Smooth muscle cell (in vitro differentiated cells): ENCODE measurements at regions not wholly inside any gene's neighbourhood (a gene's known extent, or its start where the extent isn't known, plus 50 kb on each side); places are given as distances from the start of the nearest gene placed in this dataset.

Experiments used
- DNase-seq: peaks from one replicate; lab custom pipeline; 2025; ENCODE audit not compliant: unreplicated experiment; lab: John Stamatoyannopoulos, UW
- H2AFZ ChIP-seq: fragments of 200-600 bp; sonication (generic); 2 replicates; pipeline ENCODE4 v1.6.0; 2016; ENCODE audit warnings: antibody characterized with exemption, low read depth, mild to moderate bottlenecking
- H3F3A ChIP-seq: fragments of 200-600 bp; sonication (generic); 2 replicates; pipeline ENCODE4 v1.6.0; 2017; ENCODE audit warnings: antibody characterized with exemption, low read depth
- H3K27ac ChIP-seq: fragments of 200-600 bp; sonication (generic); 2 replicates; pipeline ENCODE4 v1.5.1; 2016; ENCODE audit warnings: low read depth, mild to moderate bottlenecking
- H3K27me3 ChIP-seq: fragments of 200-600 bp; sonication (generic); 2 replicates; pipeline ENCODE4 v1.6.1; 2016; ENCODE audit warnings: low read depth, mild to moderate bottlenecking
- H3K36me3 ChIP-seq: fragments of 200-600 bp; sonication (generic); 2 replicates; pipeline ENCODE4 v1.5.1; 2016; ENCODE audit warnings: low read depth
- H3K4me1 ChIP-seq: fragments of 200-600 bp; sonication (generic); 2 replicates; pipeline ENCODE4 v1.5.1; 2016; ENCODE audit warnings: low read depth
- H3K4me2 ChIP-seq: fragments of 200-600 bp; sonication (generic); 2 replicates; pipeline ENCODE4 v1.6.0; 2016; ENCODE audit warnings: mild to moderate bottlenecking
- H3K4me3 ChIP-seq: fragments of 200-600 bp; sonication (generic); 2 replicates; pipeline ENCODE4 v1.5.1; 2016; ENCODE audit warnings: mild to moderate bottlenecking
- H3K79me2 ChIP-seq: fragments of 200-600 bp; sonication (generic); 2 replicates; pipeline ENCODE4 v1.6.0; 2016; ENCODE audit warnings: low read depth, mild to moderate bottlenecking
- H3K9ac ChIP-seq: fragments of 200-600 bp; sonication (generic); 2 replicates; pipeline ENCODE4 v1.6.0; 2016; ENCODE audit warnings: low read depth
- H3K9me3 ChIP-seq: fragments of 200-600 bp; sonication (generic); replicated peaks from 2 replicates; pipeline ENCODE4 v1.5.1; 2016; ENCODE audit warnings: low read depth
- H4K20me1 ChIP-seq: fragments of 200-600 bp; sonication (generic); 2 replicates; pipeline ENCODE4 v1.6.0; 2016; ENCODE audit warnings: low read depth
- WGBS: methylation state at CpG from one replicate; pipeline ENCODE4 v1.1.7; 2016; ENCODE audit warnings: low lambda C conversion rate; 5-methylcytosine and 5-hydroxymethylcytosine counted together
- TF ChIP-seq, protein P1 (sequence below): fragments of 200-600 bp; sonication (generic); IDR thresholded peaks from 2 replicates; pipeline ENCODE4 v1.5.1; 2017; ENCODE audit warnings: borderline replicate concordance, mild to moderate bottlenecking, antibody characterized with exemption; ENCODE audit not compliant: insufficient read depth, poor library complexity, severe bottlenecking

DNA sequence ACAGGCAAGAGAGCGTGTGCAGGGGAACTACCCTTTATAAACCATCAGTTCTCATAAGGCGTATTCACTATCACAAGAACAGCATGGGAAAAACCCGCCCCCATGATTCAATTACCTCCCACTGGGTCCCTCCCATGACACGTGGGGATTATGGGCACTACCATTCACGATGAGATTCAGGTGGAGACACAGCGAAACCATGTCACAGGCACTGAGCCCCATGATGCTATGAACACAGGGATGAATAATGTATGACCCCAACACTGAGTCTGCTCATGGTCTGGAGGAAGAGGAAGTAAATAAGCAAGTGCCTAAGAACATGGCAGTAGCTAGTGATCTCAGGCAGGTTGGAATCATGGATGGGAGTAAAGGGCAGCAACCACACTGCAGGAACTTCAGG, 281.0 kb upstream of the ZNF462 start:
- Histone ChIP-seq H3F3A (peaks cover 22% of the 10 kb centered on the region), H3K4me2 (no peak overlapping the region), H3K79me2 (no peaks in the 10 kb centered on the region), H2AFZ (no peak overlapping the region), H4K20me1 (no peaks in the 10 kb centered on the region), H3K27me3 (no peaks in the 10 kb centered on the region), H3K9ac (no peak overlapping the region), H3K27ac (no peak overlapping the region), H3K4me3 (no peak overlapping the region), H3K4me1 (peaks cover 30% of the 10 kb centered on the region), H3K9me3 (no peaks in the 10 kb centered on the region), H3K36me3 (no peaks in the 10 kb centered on the region)
- no peak for DNase-seq
- 87% methylated on average over 6 of the region's 6 CpGs for WGBS
- TF ChIP-seq, protein P1, sequence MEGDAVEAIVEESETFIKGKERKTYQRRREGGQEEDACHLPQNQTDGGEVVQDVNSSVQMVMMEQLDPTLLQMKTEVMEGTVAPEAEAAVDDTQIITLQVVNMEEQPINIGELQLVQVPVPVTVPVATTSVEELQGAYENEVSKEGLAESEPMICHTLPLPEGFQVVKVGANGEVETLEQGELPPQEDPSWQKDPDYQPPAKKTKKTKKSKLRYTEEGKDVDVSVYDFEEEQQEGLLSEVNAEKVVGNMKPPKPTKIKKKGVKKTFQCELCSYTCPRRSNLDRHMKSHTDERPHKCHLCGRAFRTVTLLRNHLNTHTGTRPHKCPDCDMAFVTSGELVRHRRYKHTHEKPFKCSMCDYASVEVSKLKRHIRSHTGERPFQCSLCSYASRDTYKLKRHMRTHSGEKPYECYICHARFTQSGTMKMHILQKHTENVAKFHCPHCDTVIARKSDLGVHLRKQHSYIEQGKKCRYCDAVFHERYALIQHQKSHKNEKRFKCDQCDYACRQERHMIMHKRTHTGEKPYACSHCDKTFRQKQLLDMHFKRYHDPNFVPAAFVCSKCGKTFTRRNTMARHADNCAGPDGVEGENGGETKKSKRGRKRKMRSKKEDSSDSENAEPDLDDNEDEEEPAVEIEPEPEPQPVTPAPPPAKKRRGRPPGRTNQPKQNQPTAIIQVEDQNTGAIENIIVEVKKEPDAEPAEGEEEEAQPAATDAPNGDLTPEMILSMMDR, result no peak

DNA sequence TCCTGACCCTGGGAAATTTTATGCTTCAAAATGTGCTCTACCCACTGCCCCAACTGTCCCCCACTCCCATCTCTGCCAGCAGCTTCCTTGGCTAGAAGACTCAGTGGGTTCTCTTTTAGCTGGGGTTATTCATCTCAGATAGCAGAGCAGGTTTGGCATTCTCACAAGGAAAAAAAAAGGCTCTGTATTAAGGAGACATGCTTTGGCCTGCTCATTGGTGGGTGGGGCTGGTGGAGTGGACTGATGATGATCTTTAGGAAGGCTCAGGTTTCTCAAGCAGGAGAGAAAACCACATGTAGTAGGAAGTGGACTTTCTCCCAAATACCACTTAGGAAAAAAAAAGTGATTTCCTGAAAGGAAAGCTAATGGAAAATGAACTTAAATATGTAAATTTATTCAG, 279.2 kb upstream of the ZNF462 start:
- peaks cover 11% of the 10 kb centered on the region for H3F3A ChIP-seq
- peaks cover 18% of the 10 kb centered on the region for H3K4me1 ChIP-seq
- H3K79me2 ChIP-seq, result no peaks in the 10 kb centered on the region
- TF ChIP-seq, protein P1, result no peak
- H3K4me2 ChIP-seq, result no peak overlapping the region
- no peak overlapping the region for H3K4me3 ChIP-seq
- no peaks in the 10 kb centered on the region for H3K27me3 ChIP-seq
- H3K27ac ChIP-seq, result no peak overlapping the region
- no peaks in the 10 kb centered on the region for H3K36me3 ChIP-seq
- no peak overlapping the region for H3K9ac ChIP-seq
- no peaks in the 10 kb centered on the region for H4K20me1 ChIP-seq
- no peak overlapping the region for H2AFZ ChIP-seq
- H3K9me3 ChIP-seq, result no peaks in the 10 kb centered on the region
- DNase-seq, result no peak

DNA sequence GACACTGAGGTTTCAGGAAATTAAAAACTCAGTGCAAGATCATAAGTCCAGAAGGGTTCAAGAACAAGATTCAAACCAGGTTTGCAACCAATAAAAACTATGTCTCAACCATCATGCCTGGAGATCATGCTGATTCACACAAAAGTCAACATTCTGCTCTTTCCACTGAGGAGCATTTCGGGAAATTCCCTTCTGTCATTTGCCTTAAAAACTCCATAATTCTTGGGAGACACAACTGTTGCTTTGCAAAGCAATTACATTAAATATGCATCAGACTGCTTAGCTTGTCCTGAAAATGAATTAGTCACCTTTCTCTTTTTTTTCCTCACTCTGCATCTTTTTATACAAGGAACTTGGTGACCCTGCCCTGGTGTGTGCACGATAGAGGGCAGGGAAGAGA, 275.9 kb upstream of the ZNF462 start:
- H3K27ac ChIP-seq, result peak overlapping the region; percentile 17
- DNase-seq, result no peak
- no peaks in the 10 kb centered on the region for H3K79me2 ChIP-seq

DNA sequence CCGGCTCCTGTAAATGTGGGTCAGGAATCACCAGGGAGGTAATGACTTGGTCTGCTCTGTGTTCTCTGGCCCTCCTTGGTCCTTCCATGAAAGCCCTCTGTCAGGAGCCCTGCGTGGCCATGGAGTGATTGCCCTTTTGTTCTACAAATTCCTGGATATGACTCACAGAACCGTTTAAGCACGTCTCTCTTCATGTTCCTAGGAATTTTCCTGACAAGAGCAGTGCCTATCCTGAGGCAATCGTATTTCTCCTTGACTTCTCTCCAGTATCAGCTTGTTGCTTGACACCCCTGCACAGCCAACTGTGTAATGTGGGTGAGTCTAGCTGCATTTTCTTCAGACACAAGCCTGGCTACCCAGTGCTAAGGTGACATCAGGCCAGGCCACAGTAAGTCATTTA, 274.3 kb upstream of the ZNF462 start:
- Histone ChIP-seq H3K4me1 (peaks cover 10% of the 10 kb centered on the region), H3K9ac (no peak overlapping the region), H3F3A (peaks cover 2% of the 10 kb centered on the region), H3K79me2 (no peaks in the 10 kb centered on the region), H3K4me3 (no peak overlapping the region), H3K4me2 (peak overlapping the region; percentile 4), H3K9me3 (no peaks in the 10 kb centered on the region), H4K20me1 (no peaks in the 10 kb centered on the region), H2AFZ (peak overlapping the region; percentile 28), H3K36me3 (no peaks in the 10 kb centered on the region), H3K27ac (peak overlapping the region; percentile 28), H3K27me3 (no peaks in the 10 kb centered on the region)
- 8% methylated on average over 5 of the region's 5 CpGs for WGBS
- TF ChIP-seq, protein P1, result no peak
- no peak for DNase-seq

More for the DNA sequence above, 275.9 kb upstream of the ZNF462 start:
- Histone ChIP-seq H3K4me3 (no peak overlapping the region), H3K36me3 (no peaks in the 10 kb centered on the region), H3F3A (peaks cover 7% of the 10 kb centered on the region), H4K20me1 (no peaks in the 10 kb centered on the region), H3K4me1 (peaks cover 23% of the 10 kb centered on the region), H3K9me3 (no peaks in the 10 kb centered on the region), H3K9ac (no peak overlapping the region), H3K4me2 (no peak overlapping the region), H3K27me3 (no peaks in the 10 kb centered on the region), H2AFZ (peak overlapping the region; percentile 44)
- TF ChIP-seq, protein P1, result no peak
- 56% methylated on average over 2 of the region's 2 CpGs for WGBS
